ENCODE measurements at regions not wholly inside any gene's neighbourhood (a gene's known extent, or its start where the extent isn't known, plus 50 kb on each side); places are given as distances from the start of the nearest gene placed in this dataset.

DNA sequence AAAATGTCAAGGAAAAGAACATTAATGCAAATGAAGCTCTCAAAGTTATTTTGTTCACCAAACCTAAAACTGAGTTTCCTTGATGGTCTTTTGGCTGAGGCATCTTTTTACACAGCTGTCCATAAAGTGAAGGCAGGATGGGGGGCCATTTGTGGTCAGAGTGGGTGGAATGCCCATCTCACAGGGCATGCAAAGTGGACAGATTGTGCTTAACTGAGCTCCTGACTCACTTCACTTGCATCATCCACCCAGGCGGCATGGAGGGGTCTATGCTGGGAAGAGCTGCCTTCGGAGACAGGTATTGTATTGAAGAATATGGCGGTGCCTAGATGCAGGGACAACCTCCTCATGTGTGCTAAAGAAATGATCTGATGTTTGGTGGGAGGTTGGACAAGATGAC, 905.3 kb downstream of the KCNMA1 start:
- no peak for DNase-seq

DNA sequence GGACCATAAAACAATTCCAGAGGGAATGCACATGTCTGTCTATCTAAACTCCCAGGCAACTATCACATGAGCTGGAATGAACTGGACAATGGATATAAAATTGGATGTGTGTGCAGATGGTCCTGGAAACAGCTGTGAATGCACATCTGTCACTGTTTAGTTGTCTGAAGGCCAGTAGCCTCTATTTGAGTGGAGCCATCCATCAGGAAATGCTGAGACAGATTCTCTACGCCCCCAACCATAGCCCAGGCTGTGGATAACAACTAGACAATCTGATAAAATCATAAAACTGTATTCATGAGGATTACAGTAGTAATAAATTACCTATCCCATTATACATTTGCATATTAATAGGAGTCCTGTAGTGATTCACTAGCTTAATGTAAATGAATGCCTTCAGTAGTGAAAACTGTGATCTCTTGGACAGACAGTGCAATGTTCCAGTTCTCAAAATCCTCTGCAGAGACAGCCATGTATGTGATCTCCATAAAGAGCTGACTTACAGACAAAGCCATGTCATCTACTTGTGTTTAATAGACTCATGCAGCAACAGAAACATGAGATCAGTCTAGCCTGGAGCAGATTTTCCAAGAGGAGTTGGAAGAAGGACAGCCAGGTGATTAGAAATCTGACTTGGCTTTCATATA, 907.6 kb downstream of the KCNMA1 start:
- no peak for DNase-seq

DNA sequence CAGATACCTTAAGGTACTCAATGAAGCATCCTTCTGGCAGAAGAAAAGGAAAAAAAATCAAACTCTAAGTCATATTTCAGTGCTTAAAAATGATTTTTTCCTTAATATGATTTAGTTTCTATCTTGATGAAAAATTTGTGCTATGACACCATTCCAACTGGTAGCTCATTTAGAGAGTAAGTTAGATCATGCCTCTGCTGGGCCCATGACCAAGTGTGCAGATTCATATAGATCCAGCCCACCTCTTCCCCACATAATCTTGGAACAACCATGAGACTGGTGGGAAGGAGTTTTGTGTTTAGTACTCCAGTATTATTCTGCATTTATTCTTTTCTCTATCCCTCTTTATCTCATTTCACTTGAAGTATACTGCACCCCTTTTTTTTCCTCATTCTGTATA, 908.3 kb downstream of the KCNMA1 start:
- no peak for DNase-seq

DNA sequence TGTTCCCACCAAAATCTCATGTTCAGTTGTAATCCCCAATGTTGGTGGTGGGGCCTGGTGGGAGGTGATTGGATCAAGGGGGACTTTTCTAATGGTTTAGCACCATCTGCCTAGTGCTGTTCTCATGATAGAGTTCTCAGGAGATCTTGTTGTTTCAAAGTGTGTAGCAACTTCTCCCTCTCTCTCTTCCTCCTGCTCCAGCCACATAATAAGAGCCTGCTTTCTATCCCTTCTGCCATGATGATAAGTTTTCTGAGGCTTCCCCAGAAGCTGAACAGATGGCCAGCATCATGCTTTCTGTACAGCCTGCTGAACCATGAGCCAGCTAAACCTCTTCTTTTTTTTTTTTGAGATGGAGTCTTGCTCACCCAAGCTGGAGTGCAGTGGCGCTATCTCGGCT, 910.6 kb downstream of the KCNMA1 start:
- DNase-seq, result peak; percentile 2

DNA sequence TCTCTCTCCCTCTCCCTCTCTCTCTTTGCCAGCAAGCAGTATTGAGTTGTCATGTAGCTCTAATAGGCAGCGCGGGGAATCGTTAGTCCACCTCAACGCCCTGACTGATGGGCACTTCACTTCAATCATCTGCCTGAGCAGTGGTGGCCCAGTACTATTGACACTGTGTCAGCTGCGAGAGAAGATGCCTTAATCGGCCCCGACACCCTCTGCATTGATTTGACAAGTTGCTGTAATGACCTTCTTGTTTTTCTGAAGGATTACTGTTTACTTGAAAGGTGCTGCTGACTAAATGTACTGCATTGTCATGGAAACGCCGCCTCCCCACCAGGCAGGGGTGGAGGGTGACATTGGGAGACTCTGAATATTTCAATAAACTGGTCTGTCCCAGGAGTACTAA, 913.8 kb downstream of the KCNMA1 start:
- DNase-seq, result no peak

DNA sequence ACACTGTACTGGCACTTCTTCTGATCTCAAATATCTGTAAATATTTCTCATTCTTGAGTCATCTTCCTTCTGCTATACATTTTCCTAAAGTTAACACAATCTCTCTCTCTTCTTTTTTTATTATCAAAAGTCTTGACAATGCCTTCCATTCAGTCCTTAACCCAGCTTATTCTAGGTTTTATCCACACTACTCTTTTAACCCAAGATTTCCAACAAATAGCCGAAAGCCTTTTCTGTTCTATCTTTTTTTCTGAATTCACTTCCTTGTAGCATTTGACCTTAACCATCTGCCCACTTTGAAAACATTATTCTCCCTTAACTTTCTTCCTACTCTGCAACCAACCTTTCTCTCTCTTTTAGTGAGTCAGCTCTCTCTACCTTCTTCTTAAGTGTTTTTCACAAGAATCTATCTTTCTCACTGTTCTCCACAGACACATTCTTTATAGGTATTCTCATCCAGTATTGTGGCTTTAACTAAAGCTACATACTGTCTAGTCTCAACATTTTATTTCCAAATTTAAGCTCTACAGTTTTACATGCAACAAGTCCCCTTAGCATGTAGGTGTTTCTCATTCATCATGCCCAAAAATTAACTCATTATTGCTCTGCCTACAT, 915.6 kb downstream of the KCNMA1 start:
- no peak for DNase-seq

DNA sequence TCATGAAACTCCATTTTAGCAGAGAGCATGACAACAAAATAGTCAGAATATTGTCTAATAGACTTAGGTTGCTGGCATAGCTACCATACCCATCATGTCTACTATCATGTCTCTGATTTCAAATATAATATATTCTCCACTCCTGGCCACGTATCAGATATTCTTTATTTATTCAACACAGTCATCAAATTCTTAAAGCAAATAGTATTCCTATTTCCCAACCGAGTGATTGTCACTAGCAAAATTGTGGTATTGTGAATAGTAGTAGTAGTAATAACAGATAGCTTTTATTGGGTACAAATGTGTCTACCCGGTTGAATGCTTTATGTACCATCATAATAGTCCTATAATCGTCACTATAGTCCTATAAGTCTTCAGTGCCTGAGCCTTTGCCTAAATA, 918.6 kb downstream of the KCNMA1 start:
- no peak for DNase-seq

DNA sequence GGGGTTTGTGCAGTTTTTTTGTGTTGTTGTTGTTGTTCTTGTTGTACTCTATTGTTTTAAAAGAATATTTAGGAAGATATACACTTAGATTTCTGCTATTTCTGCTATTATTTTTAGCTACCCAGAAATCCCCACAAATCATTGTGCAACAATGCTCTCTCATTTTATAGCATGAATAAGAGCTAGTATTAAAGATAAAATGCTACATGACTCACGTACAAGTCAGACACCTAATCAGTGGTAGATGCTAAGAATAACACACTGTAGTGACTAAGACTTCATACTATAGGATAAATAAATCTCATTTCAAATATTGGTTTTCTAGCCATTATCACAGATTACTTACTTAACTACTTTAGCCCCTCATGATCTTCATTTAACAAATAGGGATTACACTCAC, 920.5 kb downstream of the KCNMA1 start:
- no peak for DNase-seq

DNA sequence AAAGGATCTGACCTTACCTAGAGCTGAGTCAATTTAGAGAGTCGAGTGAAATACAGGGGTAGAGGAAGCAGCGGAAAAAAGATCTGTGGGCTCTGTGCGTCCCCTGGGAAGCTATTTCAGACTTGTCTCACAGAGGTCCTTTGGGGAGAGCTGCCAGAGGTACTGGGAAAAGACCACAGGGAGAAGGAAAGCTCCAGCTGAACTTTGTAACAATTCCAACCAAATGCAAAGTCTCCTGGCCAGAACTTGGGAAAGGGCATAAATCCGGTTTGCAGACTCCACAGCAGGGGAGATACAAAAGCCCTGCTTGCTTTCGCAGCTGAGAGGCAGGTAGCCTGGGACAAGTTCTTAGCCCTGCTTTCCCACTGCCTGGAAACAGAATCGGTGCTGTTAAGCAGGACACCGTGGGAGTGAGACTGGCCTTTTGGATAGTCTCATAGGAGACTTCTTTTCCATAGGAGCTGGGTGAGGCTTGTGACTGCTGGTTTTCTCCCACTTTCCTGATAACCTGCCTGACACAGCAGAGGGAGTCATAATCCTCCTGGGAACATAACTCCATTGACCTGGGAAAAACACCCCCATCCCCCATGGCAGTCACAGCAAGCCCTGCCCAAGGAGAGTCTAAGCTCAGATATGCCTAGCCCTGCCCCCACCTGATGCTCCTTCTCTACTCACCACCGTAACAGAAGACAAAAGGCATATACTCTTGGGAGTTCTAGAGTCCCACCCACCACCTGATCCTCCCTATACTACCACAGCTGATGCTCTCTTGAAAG, 926.2 kb downstream of the KCNMA1 start:
- DNase-seq, result no peak

DNA sequence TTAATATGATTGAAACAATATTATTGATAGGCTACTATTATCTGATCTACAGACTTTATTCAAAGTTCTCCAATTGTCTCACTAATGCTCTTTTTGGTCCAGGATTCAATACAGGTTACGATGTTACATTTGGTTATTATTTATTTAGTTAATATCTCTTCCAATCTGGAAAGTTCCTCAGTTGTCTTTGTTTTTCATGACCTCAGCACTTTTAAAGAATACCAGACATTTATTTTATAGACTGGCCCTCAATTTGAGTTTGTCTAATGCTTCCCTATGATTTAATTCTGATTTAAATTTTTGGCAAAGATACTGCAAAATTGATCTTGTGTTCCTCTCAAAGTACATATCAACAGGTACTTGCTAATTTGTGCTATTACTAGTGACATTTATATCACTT, 937.4 kb downstream of the KCNMA1 start:
- no peak for DNase-seq

DNA sequence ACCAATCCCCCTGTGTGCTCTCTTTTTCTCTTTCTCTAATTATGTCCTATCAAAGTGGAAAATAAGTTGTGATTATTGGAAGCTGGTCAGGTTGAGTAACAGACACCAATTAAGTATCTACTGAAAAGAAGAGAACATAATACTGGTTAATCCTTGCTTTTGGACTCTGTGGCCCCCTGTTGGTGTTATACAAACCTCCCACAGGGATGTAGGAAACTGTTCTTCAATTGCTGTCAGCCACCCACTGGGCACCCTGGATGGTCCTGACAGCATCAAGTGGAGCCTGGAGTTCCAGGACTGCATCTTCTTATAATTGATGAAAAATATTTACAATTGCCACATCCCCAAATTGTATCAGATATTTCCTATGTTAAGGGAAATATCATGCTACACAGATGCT, 939.7 kb downstream of the KCNMA1 start:
- DNase-seq, result no peak

DNA sequence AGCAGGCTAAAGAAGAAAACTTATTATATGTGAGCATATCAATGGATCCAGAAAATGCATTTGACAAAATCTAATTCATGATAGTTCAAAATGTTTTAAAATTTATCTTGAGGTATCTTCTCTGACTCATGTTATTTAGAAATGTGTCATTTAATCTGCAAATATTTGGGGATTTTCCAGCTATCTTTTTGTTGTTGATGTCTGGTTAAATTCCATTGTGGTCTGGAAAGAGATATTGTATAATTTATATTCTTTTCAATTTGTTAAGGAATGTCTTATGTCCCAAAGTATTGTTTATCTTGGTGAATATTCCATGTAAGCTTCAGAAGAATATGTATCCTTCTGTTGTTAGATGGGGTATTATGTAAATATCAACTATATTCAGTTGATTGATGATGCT, 942.5 kb downstream of the KCNMA1 start:
- DNase-seq, result no peak

DNA sequence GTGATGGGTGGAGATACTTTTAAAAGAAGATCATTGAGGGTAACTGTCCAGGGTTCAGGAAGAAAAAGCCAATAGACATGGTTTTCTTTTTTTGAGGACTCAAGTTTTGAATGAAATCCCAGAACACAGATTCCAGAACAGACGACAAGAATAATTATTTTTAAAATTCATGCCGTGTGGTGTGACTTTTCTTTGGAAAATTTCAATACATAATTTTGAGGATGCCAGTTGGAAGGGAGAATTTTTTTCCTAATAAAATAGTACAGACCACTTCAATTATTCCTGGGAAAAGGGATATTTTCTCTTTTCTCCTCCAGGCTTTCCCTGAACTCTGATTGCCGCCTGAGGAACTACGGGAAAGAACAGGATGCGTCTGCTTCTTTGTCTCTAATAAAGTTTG, 951.4 kb downstream of the KCNMA1 start:
- no peak for DNase-seq

DNA sequence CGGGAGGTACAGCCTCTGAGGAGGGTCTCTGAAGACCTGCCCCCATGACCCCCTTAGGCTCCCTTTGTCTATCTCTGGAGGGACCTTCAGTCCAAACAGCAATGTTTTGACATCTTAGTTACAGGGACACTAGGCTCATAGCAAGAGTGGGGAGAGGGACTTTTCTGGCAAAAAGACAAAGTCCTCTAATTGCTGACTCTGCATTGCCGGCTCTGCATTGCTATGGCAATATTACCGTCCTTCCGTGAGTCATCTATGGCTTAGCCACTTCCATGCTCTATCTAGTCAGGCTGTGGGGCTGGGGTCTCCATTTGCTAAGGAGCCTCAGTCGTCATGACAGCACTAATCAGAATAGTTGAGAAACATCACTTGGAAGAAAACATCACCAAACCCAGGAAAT, 952.6 kb downstream of the KCNMA1 start:
- no peak for DNase-seq

DNA sequence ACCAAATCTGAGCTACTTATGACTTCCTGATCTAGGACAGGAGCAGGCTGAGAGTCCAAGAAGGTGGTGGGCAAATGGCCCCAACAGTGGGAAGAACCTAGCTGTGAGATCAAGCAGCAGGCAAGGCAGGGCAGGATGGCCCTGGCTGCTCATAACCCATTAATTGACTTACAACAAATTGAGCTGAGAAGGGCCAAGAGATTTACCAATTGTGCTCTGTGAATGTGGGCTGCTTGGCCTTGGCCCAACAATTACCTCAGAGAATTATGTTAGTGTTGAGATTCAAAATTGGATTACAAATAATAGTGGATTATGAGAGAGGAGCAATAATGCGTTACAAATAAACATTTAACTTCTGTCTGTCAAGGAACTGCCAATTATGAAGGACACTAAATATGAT, 956.5 kb downstream of the KCNMA1 start:
- no peak for DNase-seq

DNA sequence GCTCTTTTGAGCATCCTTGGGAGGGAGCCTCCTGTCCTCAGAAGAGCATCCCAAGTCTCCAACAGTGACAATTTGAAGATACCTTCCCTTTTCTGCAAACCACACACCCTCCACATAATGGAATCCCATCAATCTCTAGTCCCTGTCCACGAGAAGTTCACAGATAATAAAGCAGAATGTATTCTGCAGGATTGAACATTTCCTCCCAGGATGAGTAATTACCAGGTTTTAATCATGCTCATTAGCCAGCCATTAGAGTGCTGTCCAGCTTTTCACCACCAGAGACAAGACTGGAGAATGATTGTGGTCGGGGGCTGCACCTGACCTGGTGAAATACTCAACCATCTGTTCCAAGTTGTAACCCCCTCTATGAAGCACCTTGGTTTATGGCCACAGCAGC, 958.6 kb downstream of the KCNMA1 start:
- DNase-seq, result no peak

DNA sequence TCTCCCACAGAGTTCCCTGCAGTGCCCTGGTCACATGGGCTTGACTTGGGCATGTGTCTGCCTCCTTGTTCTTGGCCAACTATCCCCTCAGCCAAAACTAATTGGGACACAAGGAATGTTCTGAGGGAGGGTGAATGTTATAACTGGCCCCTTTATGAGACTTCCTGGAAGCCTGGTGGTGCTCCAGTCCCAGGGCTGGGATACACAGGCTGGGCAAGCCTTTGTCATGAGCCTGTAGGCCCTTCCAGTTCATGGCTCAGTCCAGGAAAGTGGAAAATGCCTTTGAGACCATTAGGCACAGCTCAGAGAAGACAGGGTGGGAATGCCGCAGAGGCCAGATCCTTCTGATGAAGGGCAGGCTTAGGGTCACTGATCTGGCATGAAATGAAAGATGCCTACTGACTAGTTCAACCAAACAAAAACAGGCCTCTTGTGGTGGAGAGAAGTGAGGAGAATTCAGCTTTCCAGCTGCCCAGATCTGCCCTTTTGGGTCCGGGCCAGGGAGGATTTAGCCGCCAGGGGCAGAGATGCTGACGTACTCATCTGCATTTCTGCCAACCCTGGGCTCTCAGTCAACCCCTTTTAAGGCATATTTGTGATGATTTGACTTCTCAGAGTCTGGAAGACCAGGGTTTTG, 961.5 kb downstream of the KCNMA1 start:
- no peak for DNase-seq

DNA sequence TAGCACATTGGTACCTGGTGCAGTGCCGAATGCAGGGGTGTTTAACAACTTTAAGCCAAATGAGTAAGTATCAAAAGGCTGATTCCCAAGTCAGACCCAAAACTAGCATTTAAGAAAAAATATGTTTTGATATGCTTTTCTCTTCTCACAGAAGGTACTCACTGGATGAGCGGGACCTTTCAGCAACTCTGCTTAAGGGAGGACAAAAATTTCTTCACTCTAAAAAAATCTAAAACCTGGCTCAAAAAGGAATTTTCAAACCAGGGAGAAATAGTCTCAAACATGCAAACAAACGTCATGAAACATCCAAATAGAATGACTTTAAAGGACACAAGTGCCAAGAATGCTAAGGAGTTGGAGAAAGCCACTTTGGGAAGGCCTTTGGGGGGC, 962.1 kb downstream of the KCNMA1 start:
- no peak for DNase-seq

DNA sequence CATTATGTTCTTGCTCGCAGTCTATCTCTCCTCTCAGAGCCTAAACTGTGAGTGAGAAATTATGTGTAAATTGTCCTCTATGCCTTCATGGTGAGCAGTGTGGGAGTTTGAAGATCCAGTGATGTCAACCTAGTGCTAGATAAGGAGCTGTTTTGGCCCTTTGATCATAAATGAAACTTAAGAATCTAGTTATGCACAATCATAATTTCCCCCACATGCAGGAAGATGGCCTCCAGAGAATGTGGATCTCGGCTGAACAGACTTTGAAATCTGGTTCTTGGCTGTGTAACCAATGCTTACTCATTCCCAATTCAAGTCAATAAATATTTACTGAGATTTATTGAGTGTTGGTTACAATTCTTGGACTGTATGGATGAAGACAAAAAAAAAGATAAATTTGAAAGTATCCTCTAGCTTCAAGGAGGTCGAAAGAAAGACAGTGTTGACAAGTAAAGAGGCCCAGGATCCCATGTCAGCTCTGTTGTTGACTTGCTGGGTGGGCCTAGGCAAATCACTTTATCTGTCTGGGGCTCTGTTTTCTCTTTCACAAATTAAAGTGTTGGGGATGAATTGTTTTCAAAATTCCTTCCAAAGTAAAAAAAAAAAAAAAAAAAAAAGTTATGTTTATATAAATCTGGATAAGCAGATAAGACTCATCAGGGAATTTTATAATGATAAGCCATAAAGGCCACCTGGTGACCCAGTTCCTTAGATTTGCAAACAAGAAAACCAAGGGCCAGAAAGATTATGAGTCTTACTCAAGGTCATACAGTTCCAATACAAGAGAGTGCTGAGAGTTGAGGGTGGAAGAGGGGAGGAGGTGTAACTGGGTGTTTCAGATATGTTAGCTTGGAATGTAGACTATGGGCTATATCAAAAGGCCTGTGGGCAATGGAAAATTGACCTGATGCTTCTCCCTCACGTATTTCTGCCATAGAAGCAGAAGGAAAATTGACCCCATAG, 969.9 kb downstream of the KCNMA1 start:
- no peak for DNase-seq

DNA sequence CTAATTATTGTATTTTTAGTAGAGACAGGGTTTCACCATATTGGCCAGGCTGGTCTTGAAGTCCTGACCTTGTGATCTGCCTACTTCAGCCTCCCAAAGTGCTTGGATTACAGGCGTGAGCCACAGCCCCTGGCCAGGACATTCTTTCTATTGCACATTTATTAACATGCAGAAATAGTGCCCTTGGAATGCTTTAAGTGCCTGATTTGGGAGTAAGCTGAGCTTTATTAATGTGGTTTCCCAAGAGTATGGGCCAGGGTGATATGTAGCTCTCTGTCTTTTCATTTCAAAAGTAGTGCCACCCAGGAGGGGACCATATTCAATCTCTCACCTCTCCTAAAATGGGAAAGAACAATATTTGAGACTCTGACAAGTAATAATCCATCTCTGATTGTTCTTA, 970.7 kb downstream of the KCNMA1 start:
- no peak for DNase-seq

DNA sequence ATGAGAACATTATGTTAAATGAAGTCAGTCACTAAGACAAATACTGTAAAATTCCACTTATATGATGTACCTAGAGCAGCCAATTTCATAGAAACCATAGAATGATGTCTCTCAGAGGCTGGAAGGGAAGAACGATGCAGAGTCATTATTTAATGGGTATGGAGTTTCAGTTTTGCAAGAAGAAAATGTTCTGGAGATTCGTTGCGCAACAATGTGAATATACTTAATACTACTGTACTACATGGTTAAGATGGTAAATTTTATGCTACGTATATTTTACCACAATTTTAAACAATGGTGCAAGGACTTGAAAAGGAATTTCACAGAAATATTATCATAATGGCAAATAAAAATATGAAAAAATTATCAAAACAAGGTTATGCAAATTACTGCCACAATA, 972.6 kb downstream of the KCNMA1 start:
- no peak for DNase-seq

DNA sequence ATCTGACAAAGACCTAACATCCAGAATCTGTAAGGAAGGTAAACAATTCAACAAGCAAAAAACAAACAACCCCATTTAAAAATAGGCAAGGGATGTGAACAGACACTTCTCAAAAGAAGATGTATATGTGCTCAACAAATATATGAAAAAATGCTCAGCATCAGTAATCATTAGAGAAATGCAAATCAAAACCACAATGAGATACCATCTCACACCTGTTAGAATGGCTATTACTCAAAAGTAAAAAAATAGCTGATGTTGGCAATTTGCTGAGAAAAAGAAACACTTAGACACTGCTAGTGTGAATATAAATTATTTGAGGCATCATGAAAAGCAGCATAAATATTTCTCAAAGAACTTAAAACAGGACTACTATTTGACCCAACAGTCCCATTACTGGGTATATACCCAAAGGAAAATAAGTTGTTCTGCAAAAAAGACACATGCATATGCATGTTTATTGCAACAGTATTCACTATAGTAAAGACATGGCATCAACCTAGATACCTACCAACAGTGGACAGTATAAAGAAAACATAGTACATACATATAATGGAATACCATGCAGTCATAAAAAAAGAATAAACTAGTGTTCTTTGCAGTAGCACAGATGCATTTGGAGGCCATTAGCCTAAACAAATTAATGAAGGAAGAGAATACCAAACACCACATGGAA, 980.1 kb downstream of the KCNMA1 start:
- DNase-seq, result no peak

All from DMS 273 treated with DMSO at 0.1 percent for 48 hours (cell line).